Fibroblast of peridontal ligament (primary cell): ENCODE measurements at regions not wholly inside any gene's neighbourhood (a gene's known extent, or its start where the extent isn't known, plus 50 kb on each side); places are given as distances from the start of the nearest gene placed in this dataset.
"Not testable (repeated sequence)": the region's sequence is repeated elsewhere in the genome, so short reads cannot be mapped to it uniquely, and the experiment has no call there.

Experiments
- DNase-seq: peaks from one replicate; pipeline ENCODE4 v3.0.0-alpha.2; 2010; ENCODE audit errors: extremely low read depth

DNA sequence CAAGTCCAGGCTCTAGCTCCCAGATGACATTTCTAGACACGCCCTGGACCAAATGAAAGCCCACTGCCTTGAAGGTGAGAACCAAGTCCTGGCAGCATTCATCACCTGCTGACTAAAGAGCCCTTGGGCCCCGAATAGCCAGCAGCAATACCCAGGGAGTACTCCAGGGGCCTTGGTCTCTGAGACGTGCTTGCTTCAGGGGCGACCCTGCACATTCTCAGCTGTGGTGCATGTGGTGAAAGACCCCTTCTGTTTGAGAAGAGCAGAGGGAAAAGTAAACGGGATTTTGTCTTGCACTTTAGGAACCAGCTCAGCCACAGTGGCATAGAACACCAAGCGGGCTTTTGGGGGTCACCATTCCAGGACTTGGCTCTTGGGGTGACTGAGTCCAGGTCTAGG lies 260.5 kb upstream of the MYT1L start:
- no peak for DNase-seq

DNA sequence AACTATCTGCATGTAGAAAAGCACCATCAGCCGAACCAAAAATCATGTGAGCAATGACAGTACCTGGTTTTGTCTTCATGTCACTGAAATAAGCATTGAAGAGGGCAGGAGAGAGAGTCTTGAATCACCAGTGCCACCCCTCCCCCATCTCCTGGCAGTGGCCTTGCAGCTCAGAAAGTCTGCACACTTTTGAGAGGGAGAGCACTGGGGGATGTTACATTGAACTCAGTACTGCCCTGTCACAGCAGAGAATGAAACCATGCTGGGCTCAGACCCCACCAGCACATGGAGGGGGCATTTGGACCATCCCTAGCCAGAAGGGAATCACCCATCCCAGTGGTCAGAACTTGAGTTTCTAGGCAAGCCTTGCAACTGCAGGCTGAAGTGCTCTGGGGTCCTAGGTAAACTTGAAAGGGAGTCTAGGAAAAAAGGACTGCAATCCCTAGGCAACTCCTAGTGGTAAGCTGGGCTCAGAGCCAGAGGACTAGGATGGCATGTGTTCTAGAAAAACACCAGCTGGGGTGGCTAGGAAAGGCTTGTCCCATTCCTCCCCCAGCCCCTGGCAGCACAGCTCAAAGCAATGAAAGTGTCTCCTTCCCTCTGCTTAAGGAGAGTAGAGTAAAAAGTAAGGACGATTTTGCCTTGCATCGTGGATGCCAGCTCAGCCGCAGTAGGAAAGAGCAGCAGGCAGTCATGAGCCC lies 259.9 kb upstream of the MYT1L start:
- no peak for DNase-seq

DNA sequence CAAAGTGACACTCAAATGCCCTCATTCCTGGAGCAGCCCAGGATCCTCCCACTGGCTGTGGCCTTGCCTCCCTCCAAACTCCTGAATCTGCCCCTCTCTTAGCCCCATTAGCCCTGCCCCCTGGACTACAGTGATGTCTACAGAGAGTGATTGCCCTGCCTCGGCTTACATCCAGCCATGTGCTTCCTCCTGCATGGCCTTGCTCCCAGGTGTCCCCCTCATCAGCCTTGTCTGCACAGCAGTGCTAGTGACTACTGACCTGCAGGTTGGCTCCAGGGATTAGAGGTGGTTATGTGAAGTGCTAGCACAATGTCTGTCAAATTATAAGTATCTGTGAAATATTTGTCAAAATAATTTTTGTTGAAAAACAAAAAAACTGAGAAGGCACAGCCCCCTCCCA lies 259.1 kb upstream of the MYT1L start:
- DNase-seq: no peak

DNA sequence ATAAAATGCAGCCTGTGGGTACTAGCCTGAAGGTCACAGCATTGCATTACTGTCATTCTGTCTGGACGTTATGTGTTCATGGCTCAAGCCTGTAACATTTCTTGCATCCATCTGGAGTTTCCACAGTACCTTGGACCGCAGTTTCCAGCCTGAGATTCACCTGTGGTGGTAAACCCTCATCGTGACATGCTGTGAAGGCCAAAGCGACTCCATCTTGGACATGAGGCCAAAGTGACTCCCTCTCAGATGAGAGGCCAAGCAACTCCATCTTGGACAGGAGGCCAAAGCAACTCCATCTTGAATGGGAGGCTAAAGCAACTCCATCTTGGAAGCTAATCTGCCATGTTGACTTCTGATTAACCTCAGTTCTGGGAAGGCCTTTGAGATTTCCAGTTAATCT lies 257.7 kb upstream of the MYT1L start:
- DNase-seq: no peak

DNA sequence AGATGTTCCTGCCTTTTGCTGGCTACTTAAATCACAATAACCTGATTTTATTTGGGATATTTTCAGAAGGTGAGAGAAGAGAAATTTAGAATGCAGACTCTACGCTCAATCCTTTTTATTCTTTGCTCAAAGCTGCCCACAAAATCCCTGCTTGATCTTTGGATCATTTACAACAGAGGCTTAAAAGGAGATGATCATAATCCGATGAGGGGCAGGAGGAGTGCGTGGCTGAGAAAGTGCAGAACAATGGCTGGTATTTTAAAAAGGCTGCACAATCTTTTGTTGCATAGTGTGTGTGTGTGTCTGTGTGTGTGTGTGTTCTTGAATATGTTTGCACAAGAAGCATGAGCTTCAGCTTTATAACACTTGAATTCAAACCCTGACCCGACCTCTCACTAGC lies 256.3 kb upstream of the MYT1L start:
- no peak for DNase-seq

DNA sequence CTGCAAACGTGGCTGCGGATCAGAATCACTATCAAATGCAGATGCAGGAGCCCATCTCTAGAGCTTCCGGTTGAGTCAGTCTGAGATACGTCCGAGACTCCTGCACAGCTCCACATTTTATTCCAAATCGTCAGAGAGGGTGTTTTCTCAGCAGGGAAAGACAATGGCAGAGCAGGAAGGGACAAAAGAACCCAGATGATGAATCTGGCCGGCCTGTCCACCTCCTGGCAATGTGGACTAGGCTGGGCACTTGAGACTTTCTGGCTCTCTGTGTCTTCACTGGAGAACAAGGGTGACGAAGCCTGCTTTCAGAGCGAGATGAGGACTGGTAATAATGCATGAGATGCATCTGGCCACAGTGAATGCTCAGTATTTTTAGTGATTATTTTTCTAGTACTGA lies 255.9 kb upstream of the MYT1L start:
- DNase-seq: no peak

DNA sequence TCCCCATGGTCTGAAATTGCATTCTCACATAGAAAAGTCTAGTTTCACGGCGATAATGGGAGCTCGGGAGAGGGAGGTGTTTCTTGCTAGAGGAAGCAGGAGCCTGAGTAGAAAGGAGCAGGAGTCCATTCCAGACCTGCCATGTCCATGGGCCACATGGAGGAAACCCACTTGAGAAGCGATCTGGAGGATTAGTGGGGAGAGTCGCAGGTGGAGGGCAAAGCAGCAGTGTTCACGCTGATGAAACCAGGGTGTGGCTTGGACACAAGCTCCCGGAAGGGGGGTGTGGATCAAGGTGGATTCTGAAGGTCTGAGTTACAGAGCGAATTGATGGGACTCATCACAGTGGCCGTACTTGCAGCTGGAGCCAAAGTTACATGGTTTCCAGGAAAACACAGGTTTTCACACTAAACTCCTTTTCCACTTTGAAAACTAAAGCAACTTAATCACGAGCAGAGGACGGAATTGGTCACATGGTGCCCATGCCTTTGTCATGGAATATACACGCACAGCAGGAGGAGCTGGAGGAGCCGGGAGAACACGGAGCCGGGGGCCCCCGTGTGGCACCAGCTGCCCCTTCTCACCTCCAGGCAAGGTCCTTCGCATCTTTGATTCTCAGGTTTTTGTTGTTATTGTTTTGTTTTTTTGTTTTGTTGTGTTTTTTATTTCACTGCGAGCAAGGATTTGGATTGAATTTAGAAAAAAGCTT lies 255.1 kb upstream of the MYT1L start:
- DNase-seq: no peak

DNA sequence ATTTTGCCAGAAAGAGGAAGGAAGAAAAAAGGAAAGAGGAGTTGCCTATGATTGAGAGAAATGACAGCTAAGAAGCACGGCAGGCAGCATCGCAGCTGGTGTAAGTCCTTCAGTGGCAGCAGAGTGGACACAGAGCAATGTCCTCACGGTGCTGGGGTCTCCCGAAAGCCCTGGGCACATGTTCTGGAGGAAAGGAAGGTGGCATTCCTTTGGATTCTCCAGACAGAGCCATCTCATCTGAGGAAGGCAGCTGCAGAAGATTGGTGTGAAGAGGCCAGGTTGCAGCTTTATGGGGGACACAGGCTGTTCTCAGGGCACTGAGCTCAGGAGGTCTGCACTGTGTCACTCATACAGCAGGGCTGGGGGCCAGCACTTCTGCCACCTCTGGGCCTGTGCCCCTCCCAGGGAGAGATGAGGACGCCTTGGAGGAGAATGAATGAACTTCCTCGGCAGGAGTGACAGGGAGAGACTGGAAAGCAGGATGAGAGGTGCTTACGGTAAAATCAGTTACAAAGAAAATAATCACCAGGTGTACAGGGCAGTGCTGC lies 252.0 kb upstream of the MYT1L start:
- DNase-seq: no peak

DNA sequence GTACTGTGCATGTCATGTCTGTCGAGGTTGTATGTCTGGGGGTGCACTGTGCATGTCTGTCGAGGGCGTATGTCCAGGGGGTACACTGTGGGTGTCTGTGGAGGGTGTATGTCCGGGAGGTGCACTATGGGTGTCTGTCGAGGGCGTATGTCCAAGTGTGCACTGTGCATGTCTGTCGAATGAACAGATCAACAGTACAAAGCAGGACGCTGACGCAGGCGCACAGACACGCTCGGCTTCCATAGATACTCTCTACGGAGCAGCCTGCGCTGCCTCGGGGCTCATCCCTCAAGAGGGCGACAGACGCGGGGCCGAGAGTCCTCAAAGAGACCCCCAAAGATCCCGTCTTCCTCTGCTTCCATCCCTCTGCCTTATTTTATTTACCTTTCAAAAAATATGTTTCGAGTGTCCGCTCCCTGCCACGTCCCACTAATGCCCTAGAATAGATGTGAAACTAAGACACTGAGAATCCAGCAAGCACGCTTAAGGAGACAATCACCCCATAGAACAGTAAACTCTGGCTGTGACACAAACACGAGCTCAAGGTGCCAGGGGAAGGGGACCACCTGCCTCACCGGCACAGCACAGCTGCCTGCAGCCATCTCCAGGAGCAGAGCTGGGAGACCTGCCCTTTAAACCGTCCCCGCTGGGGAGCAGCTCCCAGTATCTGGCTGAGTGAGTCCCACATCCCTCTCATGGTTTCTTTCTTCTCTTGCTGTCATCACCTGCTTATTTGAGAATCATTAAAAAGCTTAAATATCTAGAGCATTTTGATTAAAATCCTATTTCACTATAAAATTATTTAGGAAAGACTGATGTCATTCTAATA lies 250.5 kb upstream of the MYT1L start:
- DNase-seq: no peak

DNA sequence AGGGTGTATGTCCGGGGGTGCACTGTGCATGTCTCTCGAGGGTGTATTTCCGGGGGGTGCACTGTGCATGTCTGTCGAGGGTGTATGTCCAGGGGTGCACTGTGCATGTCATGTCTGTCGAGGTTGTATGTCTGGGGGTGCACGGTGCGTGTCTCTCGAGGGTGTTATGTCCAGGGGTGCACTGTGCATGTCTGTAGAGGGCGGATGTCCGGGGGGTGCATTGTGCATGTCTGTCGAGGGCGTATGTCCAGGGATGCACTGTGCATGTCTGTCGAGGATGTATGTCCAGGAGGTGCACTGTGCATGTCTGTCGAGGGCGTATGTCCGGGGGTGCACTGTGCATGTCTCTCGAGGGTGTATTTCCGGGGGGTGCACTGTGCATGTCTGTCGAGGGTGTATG lies 249.8 kb upstream of the MYT1L start:
- DNase-seq: not testable (repeated sequence)

DNA sequence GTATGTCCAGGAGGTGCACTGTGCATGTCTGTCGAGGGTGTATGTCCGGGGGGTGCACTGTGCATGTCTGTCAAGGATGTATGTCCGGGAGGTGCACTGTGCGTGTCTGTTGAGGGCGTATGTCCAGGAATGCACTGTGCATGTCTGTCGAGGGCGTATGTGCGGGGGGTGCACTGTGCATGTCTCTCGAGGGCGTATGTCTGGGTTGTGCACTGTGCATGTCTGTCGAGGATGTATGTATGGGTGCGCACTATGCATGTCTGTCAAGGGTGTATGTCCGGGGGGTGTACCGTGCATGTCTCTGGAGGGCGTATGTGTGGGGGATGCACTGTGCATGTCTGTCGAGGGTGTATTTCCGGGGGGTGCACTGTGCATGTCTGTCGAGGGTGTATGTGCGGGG lies 249.3 kb upstream of the MYT1L start:
- no peak for DNase-seq

DNA sequence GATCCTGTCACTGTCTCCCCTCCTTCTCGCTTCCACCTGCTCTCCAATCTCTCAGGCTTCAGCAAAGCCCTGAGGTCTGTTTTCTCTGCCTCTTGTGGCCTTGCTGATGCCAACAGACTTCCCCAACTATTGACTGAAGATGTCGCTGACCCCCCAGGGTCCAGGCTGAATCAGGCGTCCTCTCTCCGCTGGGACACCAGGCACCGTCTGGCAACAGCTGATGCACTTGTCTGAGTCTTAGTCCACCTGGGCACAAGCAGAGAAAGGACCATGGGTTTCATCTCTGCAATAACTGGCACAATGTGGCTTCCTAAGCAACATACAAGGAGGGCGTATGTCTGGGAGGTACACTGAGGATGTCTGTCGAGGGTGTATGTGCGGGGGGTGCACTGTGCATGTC lies 248.7 kb upstream of the MYT1L start:
- DNase-seq: no peak

DNA sequence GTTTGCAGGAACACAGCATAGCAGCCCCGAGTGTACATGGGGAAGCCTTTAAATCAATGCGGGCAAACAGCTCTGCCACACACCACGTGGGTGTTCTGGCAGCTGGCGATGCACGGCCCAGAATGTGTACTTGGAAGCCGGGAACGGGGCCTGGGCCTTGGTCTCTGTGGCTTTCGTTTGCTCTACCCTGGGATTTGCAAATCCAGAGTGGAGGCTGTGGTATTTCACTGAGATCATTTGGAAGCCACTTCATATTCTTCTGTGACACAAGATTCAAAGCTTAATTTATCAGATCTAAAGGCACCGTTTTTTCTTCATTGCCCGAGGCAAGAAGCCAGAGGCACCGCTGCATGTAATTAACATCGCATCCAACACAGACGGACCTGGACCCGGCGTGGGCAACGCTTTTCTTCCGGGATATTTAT lies 246.3 kb upstream of the MYT1L start:
- no peak for DNase-seq

DNA sequence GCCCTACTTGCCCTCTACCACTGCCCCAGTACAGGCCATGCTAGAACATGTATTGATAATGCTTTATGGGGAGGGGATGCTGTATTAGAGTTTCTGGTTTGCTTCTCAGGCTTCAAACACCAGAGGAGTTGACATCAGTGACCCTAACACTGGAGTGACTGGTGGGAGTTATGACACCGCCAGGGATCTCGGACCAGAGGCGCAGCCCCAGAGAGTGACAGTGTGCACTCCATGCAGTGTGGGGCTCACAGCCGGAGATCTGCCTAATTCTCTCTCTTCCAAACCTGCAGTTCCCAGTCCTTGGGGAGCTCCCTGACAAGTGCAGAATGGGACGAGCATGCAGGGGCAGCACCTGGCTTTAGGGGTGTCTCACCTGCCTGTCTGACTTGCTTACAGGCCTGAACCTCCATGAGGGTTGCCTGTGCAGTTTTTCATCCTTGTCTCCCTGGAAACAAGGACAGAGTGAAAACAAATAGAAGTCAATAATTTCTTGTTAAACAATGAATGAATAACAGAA lies 244.9 kb upstream of the MYT1L start:
- no peak for DNase-seq

DNA sequence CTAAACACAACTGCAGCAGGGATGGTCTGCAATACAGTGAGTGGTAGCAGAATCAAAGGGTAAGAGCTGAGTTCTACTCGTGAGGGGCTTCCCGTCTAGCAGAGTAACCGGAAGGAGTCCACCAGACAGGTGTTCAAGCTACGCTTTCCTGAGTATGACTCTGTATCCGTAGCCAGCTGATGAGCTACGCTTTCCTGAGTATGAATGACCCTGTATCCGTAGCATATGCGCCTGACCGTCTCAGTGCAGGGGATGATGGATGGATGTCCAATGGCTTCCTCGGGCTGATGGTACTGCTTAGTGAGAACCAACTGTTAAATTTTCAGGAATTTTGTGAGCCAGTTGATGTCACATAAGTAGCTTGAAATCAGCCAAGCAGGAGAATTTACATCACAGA lies 244.1 kb upstream of the MYT1L start:
- no peak for DNase-seq

DNA sequence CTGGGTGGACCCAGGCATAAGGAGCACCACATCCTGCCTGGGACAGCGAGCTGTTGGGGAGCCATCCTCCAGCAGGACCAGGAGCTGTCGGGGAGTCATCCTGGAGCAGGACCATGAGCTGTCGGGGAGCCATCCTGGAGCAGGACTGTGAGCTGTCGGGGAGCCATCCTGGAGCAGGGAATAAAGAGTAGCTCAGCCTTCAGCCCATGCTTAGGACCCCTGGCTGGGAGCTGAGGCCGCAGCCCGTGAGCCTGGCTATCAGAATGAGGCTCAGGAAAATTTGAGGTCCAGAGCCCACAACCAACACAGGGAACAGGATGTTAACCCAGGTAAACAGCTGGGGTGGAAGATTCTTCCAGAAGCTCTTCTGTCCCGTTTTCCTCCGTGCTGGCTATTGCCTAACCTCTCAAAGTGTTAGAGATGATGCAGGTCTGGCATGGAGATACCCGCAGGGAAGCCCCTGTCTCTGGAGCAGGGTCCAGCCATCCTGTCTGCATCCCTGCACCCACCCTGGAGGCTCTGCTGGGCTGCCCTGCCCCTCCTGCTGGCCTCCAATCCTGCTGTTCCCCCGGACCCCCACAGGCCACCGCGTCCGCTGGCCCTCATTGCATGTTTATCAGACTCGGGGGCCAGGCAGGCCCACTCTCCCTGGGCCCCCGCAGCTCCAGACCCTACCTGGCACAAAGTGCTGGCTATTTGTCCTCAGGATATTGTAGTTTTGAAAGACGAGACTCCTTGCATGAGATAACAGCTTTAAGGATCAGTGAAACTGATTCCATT lies 243.5 kb upstream of the MYT1L start:
- DNase-seq: no peak

DNA sequence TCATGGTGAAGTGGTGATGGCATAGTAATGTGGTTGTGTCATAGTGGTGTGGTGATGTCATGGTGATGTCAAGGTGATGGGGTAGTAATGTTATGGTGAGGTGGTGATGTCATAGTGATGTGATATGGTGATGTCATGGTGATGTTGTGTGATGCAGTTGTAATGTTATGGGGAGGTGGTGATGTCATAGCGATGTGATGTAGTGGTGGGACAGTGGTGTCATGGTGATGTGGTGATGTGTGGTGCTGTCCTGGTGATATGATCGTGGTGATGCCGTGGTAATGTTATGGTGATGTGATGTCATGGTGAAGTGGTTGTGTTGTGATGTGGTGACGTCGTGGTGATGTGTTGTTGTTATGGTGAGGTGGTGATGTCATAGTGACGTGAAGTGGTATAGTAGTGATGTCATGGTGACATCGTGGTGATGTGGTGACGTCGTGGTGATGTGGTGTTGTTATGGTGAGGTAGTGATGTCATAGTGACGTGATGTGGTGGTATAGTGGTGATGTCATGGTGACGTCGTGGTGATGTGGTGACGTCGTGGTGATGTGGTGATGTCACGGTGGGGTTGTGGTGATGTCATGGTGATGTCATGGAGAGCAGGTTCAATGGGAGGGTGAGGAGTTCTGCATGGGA lies 242.7 kb upstream of the MYT1L start:
- no peak for DNase-seq

DNA sequence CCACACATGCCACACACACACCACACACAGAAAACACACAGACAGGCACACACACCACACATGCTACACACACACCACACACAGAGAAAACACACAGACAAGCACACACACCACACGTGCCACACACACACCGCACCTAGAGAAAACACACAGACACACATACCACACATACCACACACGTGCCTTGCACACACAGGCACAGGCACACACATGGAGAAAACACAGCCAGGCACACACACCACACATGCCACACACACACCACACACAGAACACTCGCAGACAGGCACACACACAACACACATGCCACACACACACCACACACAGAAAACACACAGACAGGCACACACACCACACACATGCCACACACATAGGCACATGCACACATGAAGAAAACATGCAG lies 242.1 kb upstream of the MYT1L start:
- DNase-seq: no peak

DNA sequence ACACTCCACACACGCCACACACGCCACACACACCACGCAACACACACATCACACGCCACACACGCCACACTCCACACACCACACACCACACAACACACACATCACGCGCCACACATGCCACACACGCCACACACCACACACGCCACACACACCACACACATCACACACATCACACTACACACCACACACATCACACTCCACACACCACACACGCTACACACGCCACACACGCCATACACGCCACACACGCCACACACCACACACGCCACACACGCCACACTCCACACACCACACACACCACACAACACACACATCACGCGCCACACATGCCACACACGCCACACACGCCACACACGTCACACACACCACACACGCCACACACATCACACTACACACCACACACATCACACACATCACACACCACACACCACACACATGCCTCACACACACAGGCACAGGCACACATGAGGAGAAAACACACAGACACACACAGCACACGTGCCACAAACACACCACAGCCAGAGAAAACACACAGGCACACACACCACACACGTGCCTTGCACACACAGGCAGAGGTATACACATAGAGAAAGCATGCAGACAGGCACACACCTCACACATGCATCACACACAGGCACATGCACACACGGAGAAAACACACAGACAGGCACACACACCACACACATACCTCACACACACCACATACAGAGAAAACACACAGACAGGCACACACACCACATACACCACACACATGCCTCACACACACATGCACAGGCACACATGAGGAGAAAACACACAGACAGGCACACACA lies 241.5 kb upstream of the MYT1L start:
- DNase-seq: no peak
